Hepatocyte (in vitro differentiated cells): ENCODE measurements at regions not wholly inside any gene's neighbourhood (a gene's known extent, or its start where the extent isn't known, plus 50 kb on each side); places are given as distances from the start of the nearest gene placed in this dataset.

Experiments
- DNase-seq: peaks from one replicate; pipeline ENCODE4 v3.0.0-alpha.2; 2016; ENCODE audit warnings: low spot score
- H2AFZ ChIP-seq: fragments of 200-600 bp; sonication (generic); 2 replicates; pipeline ENCODE4 v1.6.0; 2016; ENCODE audit warnings: antibody characterized with exemption, mild to moderate bottlenecking
- H3K27ac ChIP-seq: fragments of 200-600 bp; sonication (generic); 2 replicates; pipeline ENCODE4 v1.5.1; 2016; ENCODE audit warnings: mild to moderate bottlenecking
- H3K27me3 ChIP-seq: fragments of 200-600 bp; sonication (generic); 2 replicates; pipeline ENCODE4 v1.6.1; 2016
- H3K36me3 ChIP-seq: fragments of 200-600 bp; sonication (generic); replicated peaks from 2 replicates; pipeline ENCODE4 v1.5.1; 2016; ENCODE audit warnings: low read depth; ENCODE audit not compliant: insufficient read depth
- H3K4me1 ChIP-seq: fragments of 200-600 bp; sonication (generic); 2 replicates; pipeline ENCODE4 v1.5.1; 2016; ENCODE audit warnings: mild to moderate bottlenecking, moderate library complexity; ENCODE audit not compliant: insufficient read depth
- H3K4me2 ChIP-seq: fragments of 200-600 bp; sonication (generic); 2 replicates; pipeline ENCODE4 v1.6.0; 2016
- H3K4me3 ChIP-seq: fragments of 200-600 bp; sonication (generic); 2 replicates; pipeline ENCODE4 v1.5.1; 2016; ENCODE audit warnings: mild to moderate bottlenecking
- H3K79me2 ChIP-seq: fragments of 200-600 bp; sonication (generic); 2 replicates; pipeline ENCODE4 v1.6.0; 2017; ENCODE audit warnings: mild to moderate bottlenecking
- H3K9me2 ChIP-seq: fragments of 200-600 bp; sonication (generic); replicated peaks from 2 replicates; pipeline ENCODE4 v1.6.0; 2017; ENCODE audit warnings: mild to moderate bottlenecking; ENCODE audit not compliant: insufficient read depth
- H3K9me3 ChIP-seq: fragments of 200-600 bp; sonication (generic); 2 replicates; pipeline ENCODE4 v1.5.1; 2016; ENCODE audit warnings: low read depth, mild to moderate bottlenecking
- H4K20me1 ChIP-seq: fragments of 200-600 bp; sonication (generic); 2 replicates; pipeline ENCODE4 v1.6.0; 2016; ENCODE audit warnings: mild to moderate bottlenecking; ENCODE audit not compliant: insufficient read depth, poor library complexity, severe bottlenecking
- CTCF ChIP-seq: fragments of 200-600 bp; sonication (generic); IDR thresholded peaks from 2 replicates; pipeline ENCODE4 v1.5.1; 2016; ENCODE audit warnings: antibody characterized with exemption, mild to moderate bottlenecking; ENCODE audit not compliant: poor library complexity
- EZH2 ChIP-seq: fragments of 200-600 bp; sonication (generic); IDR thresholded peaks from 2 replicates; pipeline ENCODE4 v1.6.1; 2016; ENCODE audit warnings: antibody characterized with exemption, mild to moderate bottlenecking, borderline replicate concordance
- EZH2phosphoT487 ChIP-seq: fragments of 200-600 bp; sonication (generic); IDR thresholded peaks from one replicate; pipeline ENCODE4 v1.6.1; 2018; ENCODE audit warnings: antibody characterized with exemption, mild to moderate bottlenecking, low read depth, moderate library complexity; ENCODE audit not compliant: unreplicated experiment, severe bottlenecking
- WGBS: methylation state at CpG from one replicate; pipeline ENCODE4 v1.1.6; 2016; ENCODE audit warnings: low lambda C conversion rate; ENCODE audit errors: missing lambda C conversion rate; 5-methylcytosine and 5-hydroxymethylcytosine counted together

GRCh38 chr2:62343636-62344337, 147.9 kb downstream of the B3GNT2 start:
- Histone ChIP-seq H3K4me3 (no peak overlapping the region), H2AFZ (no peak overlapping the region), H4K20me1 (no peaks in the 10 kb centered on the region), H3K4me1 (peaks cover 12% of the 10 kb centered on the region), H3K9me3 (no peaks in the 10 kb centered on the region), H3K36me3 (no peaks in the 10 kb centered on the region), H3K9me2 (no peaks in the 10 kb centered on the region), H3K27me3 (no peaks in the 10 kb centered on the region), H3K27ac (peak overlapping the region; percentile 30), H3K79me2 (no peaks in the 10 kb centered on the region), H3K4me2 (no peak overlapping the region)
- DNase-seq, result no peak
- TF ChIP-seq EZH2 (no peak), CTCF (no peak), EZH2phosphoT487 (no peak)
- 83% methylated on average over 5 of the region's 5 CpGs for WGBS

- H3K79me2 ChIP-seq, result no peaks in the 10 kb centered on the region
- H4K20me1 ChIP-seq, result no peaks in the 10 kb centered on the region
- no peaks in the 10 kb centered on the region for H3K36me3 ChIP-seq
- no peaks in the 10 kb centered on the region for H3K27me3 ChIP-seq
- no peak overlapping the region for H3K4me3 ChIP-seq
- H3K4me1 ChIP-seq, result peaks cover 12% of the 10 kb centered on the region
- H3K9me2 ChIP-seq, result no peaks in the 10 kb centered on the region
- H3K27ac ChIP-seq, result peak overlapping the region; percentile 30
- H3K4me2 ChIP-seq, result no peak overlapping the region
- no peak overlapping the region for H2AFZ ChIP-seq
- H3K9me3 ChIP-seq, result no peaks in the 10 kb centered on the region
- no peak for DNase-seq
- no peak for TF ChIP-seq EZH2phosphoT487
- TF ChIP-seq EZH2, result no peak
- no peak for TF ChIP-seq CTCF
These were observed 147.3 kb downstream of the B3GNT2 start for GRCh38 chr2:62343206-62343605.

GRCh38 chr2:62340994-62341484, 145.1 kb downstream of the B3GNT2 start:
- TF ChIP-seq EZH2phosphoT487 (no peak), CTCF (no peak), EZH2 (no peak)
- Histone ChIP-seq H4K20me1 (no peaks in the 10 kb centered on the region), H3K79me2 (no peaks in the 10 kb centered on the region), H3K27me3 (no peaks in the 10 kb centered on the region), H3K9me2 (no peaks in the 10 kb centered on the region), H2AFZ (no peak overlapping the region), H3K4me2 (no peak overlapping the region), H3K27ac (peak overlapping the region; percentile 40), H3K36me3 (no peaks in the 10 kb centered on the region), H3K9me3 (no peaks in the 10 kb centered on the region), H3K4me3 (no peak overlapping the region), H3K4me1 (peaks cover 12% of the 10 kb centered on the region)
- WGBS, result 30% methylated on average over 4 of the region's 4 CpGs
- peak; percentile 71 for DNase-seq
